ENCODE measurements at regions not wholly inside any gene's neighbourhood (a gene's known extent, or its start where the extent isn't known, plus 50 kb on each side); places are given as distances from the start of the nearest gene placed in this dataset.
"Not testable (repeated sequence)": the region's sequence is repeated elsewhere in the genome, so short reads cannot be mapped to it uniquely, and the experiment has no call there.

- DNase-seq (ENCODE audit: low spot score) = no peak
Observed at GRCh38 chr1:226461087-226461486, 53.2 kb upstream of the PARP1 start.

GRCh38 chr1:226463925-226464586 is 56.2 kb upstream of the PARP1 start:
- DNase-seq (ENCODE audit: low spot score) = no peak

- not testable (repeated sequence) for DNase-seq (ENCODE audit: low spot score)
Observed at GRCh38 chr1:226464587-226464971, 56.7 kb upstream of the PARP1 start.

- DNase-seq (ENCODE audit: low spot score) = no peak
Observed at GRCh38 chr1:226466296-226466695, 58.4 kb upstream of the PARP1 start.

- no peak for DNase-seq (ENCODE audit: low spot score)
Observed at GRCh38 chr1:226467443-226467842, 59.5 kb upstream of the PARP1 start.

GRCh38 chr1:226470921-226471866 is 63.3 kb upstream of the PARP1 start:
- no peak for DNase-seq (ENCODE audit: low spot score)

- no peak for DNase-seq (ENCODE audit: low spot score)
Observed at GRCh38 chr1:226473325-226473724, 65.4 kb upstream of the PARP1 start.

GRCh38 chr1:226474041-226474440 is 66.1 kb upstream of the PARP1 start:
- DNase-seq (ENCODE audit: low spot score) = no peak

- no peak for DNase-seq (ENCODE audit: low spot score)
Observed at GRCh38 chr1:226474443-226475141, 66.7 kb upstream of the PARP1 start.

GRCh38 chr1:226475142-226475511 is 67.2 kb upstream of the PARP1 start:
- DNase-seq (ENCODE audit: low spot score) = no peak

- no peak for DNase-seq (ENCODE audit: low spot score)
Observed at GRCh38 chr1:226476066-226476465, 68.2 kb upstream of the PARP1 start.

GRCh38 chr1:226476648-226477319 is 68.9 kb upstream of the PARP1 start:
- no peak for DNase-seq (ENCODE audit: low spot score)

GRCh38 chr1:226479474-226479873 is 69.1 kb upstream of the STUM start:
- DNase-seq (ENCODE audit: low spot score) = no peak

- no peak for DNase-seq (ENCODE audit: low spot score)
Observed at GRCh38 chr1:226480461-226480860, 68.1 kb upstream of the STUM start.

- DNase-seq (ENCODE audit: low spot score) = no peak
Observed at GRCh38 chr1:226481133-226481532, 67.4 kb upstream of the STUM start.

GRCh38 chr1:226482196-226482595 is 66.4 kb upstream of the STUM start:
- no peak for DNase-seq (ENCODE audit: low spot score)

GRCh38 chr1:226482975-226483700 is 65.4 kb upstream of the STUM start:
- DNase-seq (ENCODE audit: low spot score) = no peak

- DNase-seq (ENCODE audit: low spot score) = no peak
Observed at GRCh38 chr1:226485192-226485591, 63.4 kb upstream of the STUM start.

GRCh38 chr1:226486161-226486560 is 62.4 kb upstream of the STUM start:
- no peak for DNase-seq (ENCODE audit: low spot score)

GRCh38 chr1:226487921-226488320 is 60.6 kb upstream of the STUM start:
- DNase-seq (ENCODE audit: low spot score) = no peak

- DNase-seq (ENCODE audit: low spot score) = no peak
Observed at GRCh38 chr1:226489718-226490425, 58.7 kb upstream of the STUM start.
